CD14-positive monocyte (primary cell): ENCODE measurements at regions not wholly inside any gene's neighbourhood (a gene's known extent, or its start where the extent isn't known, plus 50 kb on each side); places are given as distances from the start of the nearest gene placed in this dataset.

Source experiments
- DNase-seq, 3 donors: peaks; one replicate each; pipeline ENCODE4 v3.0.0-alpha.2; 2011 to 2022
- H2AFZ ChIP-seq: 2 replicates; pipeline ENCODE4 v1.6.0; 2012; ENCODE audit warnings: mild to moderate bottlenecking, low read depth, low read length, inconsistent platforms; ENCODE audit not compliant: insufficient read depth, poor library complexity, severe bottlenecking
- H3K27ac ChIP-seq, 2 donors: 1 replicate in 1 of 2; 2 replicates in 1 of 2; pipeline ENCODE4 v1.5.1; 2012 to 2013; ENCODE audit warnings: low read length in 2 of 2, control low read depth in 1 of 2, inconsistent platforms in 1 of 2, low read depth in 1 of 2, mild to moderate bottlenecking in 1 of 2
- H3K27me3 ChIP-seq, 2 donors: one replicate each; pipeline versions ENCODE4 v1.6.0 to v1.6.1; 2011 to 2013; ENCODE audit warnings: low read length in 2 of 2; ENCODE audit not compliant: control insufficient read depth in 2 of 2, insufficient read depth in 2 of 2
- H3K36me3 ChIP-seq, 2 donors: replicated peaks in 1 of 2; 1 replicate in 1 of 2; 2 replicates in 1 of 2; pipeline versions ENCODE4 v1.5.1 to v1.6.1; 2012 to 2013; ENCODE audit warnings: low read length in 2 of 2, control low read depth in 1 of 2, inconsistent platforms in 1 of 2, mild to moderate bottlenecking in 1 of 2; ENCODE audit not compliant: insufficient read depth in 2 of 2, control insufficient read depth in 1 of 2
- H3K4me1 ChIP-seq, 2 donors: 1 replicate in 1 of 2; 2 replicates in 1 of 2; pipeline versions ENCODE4 v1.5.1 to v1.6.1; 2012 to 2013; ENCODE audit warnings: low read length in 2 of 2, control low read depth in 1 of 2, inconsistent platforms in 1 of 2, mild to moderate bottlenecking in 1 of 2, moderate library complexity in 1 of 2; ENCODE audit not compliant: insufficient read depth in 2 of 2, control insufficient read depth in 1 of 2
- H3K4me2 ChIP-seq: replicated peaks from 2 replicates; pipeline ENCODE3; 2012; ENCODE audit warnings: low read length, moderate library complexity, mild to moderate bottlenecking; ENCODE audit not compliant: poor library complexity, severe bottlenecking; ENCODE audit errors: extremely low read depth
- H3K4me3 ChIP-seq, 3 experiments: fragments of 200-600 bp in 1 of 3; sonication (generic) in 1 of 3; replicated peaks in 1 of 3; 1 replicate in 2 of 3; 2 replicates in 1 of 3; pipeline ENCODE4 v1.5.1; 2011 to 2013; ENCODE audit warnings: low read length in 3 of 3, mild to moderate bottlenecking in 3 of 3, control low read depth in 2 of 3, low read depth in 2 of 3, inconsistent platforms in 1 of 3, moderate library complexity in 1 of 3
- H3K79me2 ChIP-seq: 2 replicates; pipeline ENCODE4 v1.6.0; 2012; ENCODE audit warnings: mild to moderate bottlenecking, control low read depth, inconsistent platforms, low read length, moderate library complexity; ENCODE audit not compliant: insufficient read depth
- H3K9ac ChIP-seq: 2 replicates; pipeline ENCODE4 v1.6.0; 2017; ENCODE audit warnings: low read length, mild to moderate bottlenecking; ENCODE audit not compliant: insufficient read depth, poor library complexity, severe bottlenecking
- H3K9me3 ChIP-seq, 2 donors: replicated peaks in 1 of 2; 1 replicate in 1 of 2; 2 replicates in 1 of 2; pipeline versions ENCODE4 v1.5.1 to v1.6.1; 2012 to 2013; ENCODE audit warnings: low read length in 2 of 2, control low read depth in 1 of 2; ENCODE audit not compliant: control insufficient read depth in 1 of 2, insufficient read depth in 1 of 2
- H4K20me1 ChIP-seq: 2 replicates; pipeline ENCODE4 v1.6.0; 2012; ENCODE audit warnings: mild to moderate bottlenecking, low read length, control low read depth, moderate library complexity; ENCODE audit not compliant: insufficient read depth
- H3K27ac Mint-ChIP-seq, 7 donors: one replicate each; pipeline ENCODE4 v1.8.0; 2020; ENCODE audit warnings: mild to moderate bottlenecking in 7 of 7, mixed read lengths in 7 of 7, moderate library complexity in 6 of 7, inconsistent platforms in 2 of 7
- H3K27me3 Mint-ChIP-seq, 3 donors: one replicate each; pipeline ENCODE4 v1.8.0; 2021 to 2022; ENCODE audit warnings: low read depth in 3 of 3, mild to moderate bottlenecking in 3 of 3, mixed read lengths in 3 of 3, moderate library complexity in 3 of 3, inconsistent platforms in 1 of 3
- H3K36me3 Mint-ChIP-seq, 2 donors: one replicate each; pipeline ENCODE4 v1.8.0; 2020; ENCODE audit warnings: mixed read lengths in 2 of 2, inconsistent platforms in 1 of 2, mild to moderate bottlenecking in 1 of 2
- H3K4me1 Mint-ChIP-seq: one replicate; pipeline ENCODE4 v1.8.0; 2020; ENCODE audit warnings: mild to moderate bottlenecking, mixed read lengths
- H3K4me3 Mint-ChIP-seq, 2 donors: one replicate each; pipeline ENCODE4 v1.8.0; 2020; ENCODE audit warnings: mild to moderate bottlenecking in 2 of 2, mixed read lengths in 2 of 2, moderate library complexity in 1 of 2
- H3K9me3 Mint-ChIP-seq, 7 donors: one replicate each; pipeline ENCODE4 v1.8.0; 2020 to 2022; ENCODE audit warnings: mixed read lengths in 7 of 7, mild to moderate bottlenecking in 6 of 7, moderate library complexity in 6 of 7, inconsistent platforms in 2 of 7
- CTCF ChIP-seq: fragments of 200-600 bp; IDR thresholded peaks from one replicate; pipeline ENCODE4 v1.8.0; 2022; ENCODE audit warnings: antibody characterized with exemption, mild to moderate bottlenecking
- WGBS: methylation state at CpG from one replicate; pipeline ENCODE4 v1.1.5; 2013; ENCODE audit warnings: missing lambda C conversion rate; ENCODE audit not compliant: insufficient coverage; 5-methylcytosine and 5-hydroxymethylcytosine counted together
- intact Hi-C, 2 donors: fragments of 100-400 bp; cut with micrococcal nuclease; formaldehyde crosslinking; loops; one replicate each; pipeline versions ENCODE4 v1.15.0 to v1.15.1; 2023

DNA sequence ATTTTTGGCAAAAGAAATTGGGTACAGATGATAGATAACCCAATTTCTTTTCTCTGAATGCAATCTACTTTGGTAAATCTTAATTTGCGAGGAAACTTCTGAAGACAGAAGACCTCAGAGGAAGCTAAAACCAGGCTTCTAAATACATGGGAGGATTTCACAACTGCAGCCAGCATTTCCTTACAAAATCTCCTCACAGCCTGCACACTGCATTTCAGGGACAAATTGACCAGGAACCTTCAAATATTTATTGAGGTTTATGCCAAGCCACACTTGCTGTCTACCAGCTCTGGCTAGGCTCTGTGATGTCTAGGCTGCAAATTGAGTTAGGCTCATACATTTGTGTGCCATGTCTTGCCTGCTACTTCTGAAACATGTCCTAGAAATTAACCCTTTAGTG, 167.3 kb upstream of the CDH5 start:
- Histone ChIP-seq H4K20me1 (no peaks in the 10 kb centered on the region), H3K4me2 (peak overlapping the region; percentile 51), H3K27me3 (no peaks in the 10 kb centered on the region), H3K4me3 (peak overlapping the region in 1 of 3 experiments; percentile 19), H3K9me3 (no peaks in the 10 kb centered on the region), H3K4me1 (peaks cover 21 to 31% of the 10 kb centered on the region in 2 donors), H3K79me2 (no peaks in the 10 kb centered on the region), H2AFZ (no peak overlapping the region), H3K36me3 (no peaks in the 10 kb centered on the region), H3K9ac (no peak overlapping the region), H3K27ac (peak overlapping the region in 1 of 2 donors; percentile 53)
- intact Hi-C loops = no loop called here
- Mint-ChIP-seq H3K4me3 (no peak overlapping the region), H3K9me3 (peaks cover 0 to 2% (median 0%) of the 10 kb centered on the region in 7 donors), H3K4me1 (peaks cover 27% of the 10 kb centered on the region), H3K27me3 (no peaks in the 10 kb centered on the region), H3K27ac (peak overlapping the region in 6 of 7 donors; percentile 25 to 68 (median 54)), H3K36me3 (peaks cover 0 to 4% of the 10 kb centered on the region in 2 donors)
- no peak for TF ChIP-seq CTCF
- no CpG with 5 or more reads among the region's 1 CpG for WGBS
- DNase-seq = peak in 2 of 3 donors; percentile 36

GRCh38 chr16:66198641-66199040, 167.8 kb upstream of the CDH5 start:
- TF ChIP-seq CTCF = no peak
- H3K4me3 ChIP-seq = no peak overlapping the region
- Mint-ChIP-seq H3K27ac (no peak overlapping the region), H3K36me3 (peaks cover 0 to 4% of the 10 kb centered on the region in 2 donors), H3K9me3 (peaks cover 0 to 2% (median 0%) of the 10 kb centered on the region in 7 donors), H3K4me1 (peaks cover 27% of the 10 kb centered on the region), H3K4me3 (no peak overlapping the region), H3K27me3 (no peaks in the 10 kb centered on the region)
- no peaks in the 10 kb centered on the region for H4K20me1 ChIP-seq
- H3K4me2 ChIP-seq = no peak overlapping the region
- H3K9me3 ChIP-seq = no peaks in the 10 kb centered on the region
- intact Hi-C loops = no loop called here
- DNase-seq = no peak
- peaks cover 21 to 29% of the 10 kb centered on the region in 2 donors for H3K4me1 ChIP-seq
- no CpG with 5 or more reads among the region's 3 CpGs for WGBS
- no peak overlapping the region for H3K9ac ChIP-seq
- H2AFZ ChIP-seq = no peak overlapping the region
- no peaks in the 10 kb centered on the region for H3K36me3 ChIP-seq
- H3K79me2 ChIP-seq = no peaks in the 10 kb centered on the region
- no peaks in the 10 kb centered on the region for H3K27me3 ChIP-seq
- no peak overlapping the region for H3K27ac ChIP-seq
